Activated CD8-positive, alpha-beta memory T cell treated with anti-CD3 and anti-CD28 coated beads, Interleukin-2, amount 50 U/mL, for 24 hours (primary cell): ENCODE measurements at regions not wholly inside any gene's neighbourhood (a gene's known extent, or its start where the extent isn't known, plus 50 kb on each side); places are given as distances from the start of the nearest gene placed in this dataset.

Source experiments
- DNase-seq: peaks from one replicate; pipeline ENCODE4 v3.0.0-alpha.2; 2020; ENCODE audit errors: extremely low read depth

DNA sequence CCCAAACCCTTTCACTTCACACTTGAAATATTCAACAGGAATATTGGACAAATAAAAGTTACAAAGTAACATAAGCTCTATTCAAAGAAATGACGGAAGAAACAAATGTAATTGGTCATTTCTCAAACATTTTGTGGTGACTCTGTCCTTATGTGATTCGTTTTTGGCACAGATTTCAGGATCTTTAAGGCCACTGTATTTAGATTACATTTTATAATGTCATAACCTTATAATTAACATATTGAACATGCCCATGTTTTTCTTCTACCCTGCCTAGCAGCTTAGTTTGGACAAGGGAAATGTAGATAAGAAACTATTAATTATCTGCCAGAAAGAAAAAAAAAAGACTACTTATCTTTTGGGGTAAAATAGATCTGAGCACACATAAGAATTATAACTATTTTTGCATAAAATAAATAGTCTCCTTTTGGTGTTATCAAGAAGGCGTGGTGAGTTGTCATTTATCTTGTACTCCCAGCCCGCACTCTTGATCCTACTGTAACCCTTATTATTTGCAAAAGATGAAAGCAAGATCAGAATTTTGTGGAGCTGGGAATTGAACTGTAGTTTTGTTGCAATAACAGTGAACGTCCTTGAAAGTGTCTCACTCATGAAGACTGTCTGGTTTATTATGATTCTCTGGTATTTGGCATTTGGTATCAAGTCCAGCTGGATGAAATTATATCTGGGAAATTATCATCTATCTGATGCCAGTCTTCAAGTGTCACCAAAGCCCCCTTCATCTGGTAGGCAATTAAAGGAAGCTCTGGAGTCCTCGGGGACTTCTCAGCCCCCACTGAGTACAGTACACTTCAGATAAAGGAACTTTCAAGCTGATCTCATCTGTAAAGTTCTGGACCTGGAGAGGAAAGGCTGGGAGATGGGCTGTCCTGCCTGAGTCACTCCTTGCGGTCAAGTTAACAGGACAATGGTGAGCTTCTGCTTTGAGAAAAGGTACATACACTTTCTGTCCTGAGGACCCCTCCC, 175.7 kb upstream of the INHBA start:
- DNase-seq = no peak

DNA sequence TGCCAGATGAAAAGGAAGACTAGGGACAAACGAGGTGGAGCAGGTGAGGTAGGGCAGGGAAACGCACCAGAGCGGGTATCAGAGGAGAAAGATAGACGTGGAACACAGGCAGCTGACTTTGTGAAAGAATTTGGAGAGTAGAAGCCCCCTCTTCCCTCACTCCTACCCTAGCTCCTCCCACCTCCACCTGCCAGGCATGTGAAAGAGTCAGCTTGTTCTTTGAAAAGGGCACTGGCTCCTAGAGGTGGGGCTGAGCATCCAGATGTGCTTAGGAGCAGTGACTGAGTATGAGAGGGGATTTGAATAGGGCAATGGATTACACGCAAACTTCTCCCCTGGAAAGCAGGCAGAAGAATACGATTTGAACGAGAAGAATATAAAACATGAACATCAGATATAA, 174.2 kb upstream of the INHBA start:
- DNase-seq = no peak

- DNase-seq = no peak
These were observed 172.6 kb upstream of the INHBA start for GRCh38 chr7:41875513-41875912.

- DNase-seq = no peak
These were observed 171.4 kb upstream of the INHBA start for GRCh38 chr7:41874201-41874785.

- DNase-seq = no peak
These were observed 170.9 kb upstream of the INHBA start for GRCh38 chr7:41873741-41874140.

GRCh38 chr7:41872966-41873365, 170.1 kb upstream of the INHBA start:
- DNase-seq = no peak

DNA sequence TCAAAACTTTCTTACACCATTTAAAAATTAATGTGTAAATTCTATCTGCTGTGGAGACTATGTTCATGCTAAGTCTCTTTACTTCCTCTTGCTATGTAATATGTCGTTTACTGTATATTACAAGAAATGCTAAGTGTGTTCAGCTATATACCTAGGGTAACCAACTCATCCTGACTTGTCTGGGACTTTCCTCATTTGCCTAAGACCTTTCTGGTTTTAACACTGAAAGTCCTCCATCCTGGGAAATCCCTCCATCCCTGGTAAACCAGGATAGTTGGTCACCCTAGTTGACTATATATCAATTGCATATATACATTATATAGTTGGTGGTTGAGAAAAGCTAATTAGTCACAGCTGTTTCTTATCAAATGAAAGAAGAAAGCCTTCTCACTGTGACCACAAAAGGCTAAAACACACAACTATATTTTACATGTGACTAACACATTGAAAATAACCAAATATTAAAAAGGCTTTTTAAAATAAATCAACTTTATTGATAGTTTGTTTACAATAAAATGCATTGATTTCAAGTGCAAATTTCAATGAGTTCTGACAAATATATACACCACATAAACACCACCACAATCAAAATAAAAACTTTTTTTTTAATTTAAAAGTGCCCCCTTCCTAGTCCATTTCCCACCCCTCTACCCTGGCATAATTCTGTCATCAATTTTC, 167.7 kb upstream of the INHBA start:
- no peak for DNase-seq

DNA sequence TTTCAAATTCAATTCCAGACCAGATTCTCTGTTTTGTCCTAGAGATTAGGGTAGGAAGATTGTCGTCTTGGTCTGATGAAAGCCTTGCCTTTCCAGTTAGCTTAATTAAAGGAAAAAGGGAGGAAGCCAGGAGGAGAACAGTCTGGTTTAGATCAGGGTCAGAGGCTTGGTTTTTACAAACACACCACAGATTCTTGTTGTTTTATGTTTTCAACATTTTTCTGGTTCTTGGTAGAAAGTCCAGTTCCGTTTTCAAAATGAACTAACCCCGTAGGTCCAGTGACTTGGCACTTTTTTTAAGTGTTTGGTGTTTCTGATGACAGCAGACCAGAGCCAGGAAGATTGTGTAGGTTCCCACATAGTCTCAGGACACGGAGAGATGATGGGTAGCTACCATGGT, 167.1 kb upstream of the INHBA start:
- DNase-seq = no peak

GRCh38 chr7:41869596-41869995, 166.7 kb upstream of the INHBA start:
- DNase-seq = no peak

GRCh38 chr7:41869091-41869490, 166.2 kb upstream of the INHBA start:
- DNase-seq = no peak

DNA sequence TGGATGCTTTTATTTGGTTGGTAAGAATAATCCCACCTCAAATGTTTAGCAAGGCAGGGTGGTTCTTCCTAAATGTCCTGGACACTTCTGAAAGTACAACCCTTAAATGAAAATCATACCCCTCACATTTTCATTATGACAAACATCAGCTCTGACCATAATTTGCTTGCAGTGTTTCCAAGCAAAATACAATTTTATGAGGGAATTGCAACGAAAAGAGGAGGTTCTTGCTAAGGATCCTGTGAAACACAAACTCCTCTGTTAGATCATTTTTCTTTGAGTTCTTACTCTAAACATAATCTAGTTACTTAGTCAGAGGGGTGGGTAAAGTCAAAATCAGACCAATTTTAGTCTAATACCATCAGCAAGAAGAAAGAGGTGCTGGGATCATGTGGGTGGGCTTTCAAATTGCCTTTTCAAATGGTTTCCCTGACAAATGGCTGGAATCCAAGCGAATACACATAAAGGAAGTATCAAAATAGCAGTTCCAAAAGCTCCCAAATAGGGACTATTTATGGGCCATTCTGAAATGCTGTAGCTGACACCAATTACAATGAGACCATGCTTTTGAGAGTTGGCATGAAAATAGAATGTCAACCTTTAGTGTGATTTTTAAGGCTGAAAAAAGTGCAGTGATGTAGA, 164.9 kb upstream of the INHBA start:
- DNase-seq = no peak

DNA sequence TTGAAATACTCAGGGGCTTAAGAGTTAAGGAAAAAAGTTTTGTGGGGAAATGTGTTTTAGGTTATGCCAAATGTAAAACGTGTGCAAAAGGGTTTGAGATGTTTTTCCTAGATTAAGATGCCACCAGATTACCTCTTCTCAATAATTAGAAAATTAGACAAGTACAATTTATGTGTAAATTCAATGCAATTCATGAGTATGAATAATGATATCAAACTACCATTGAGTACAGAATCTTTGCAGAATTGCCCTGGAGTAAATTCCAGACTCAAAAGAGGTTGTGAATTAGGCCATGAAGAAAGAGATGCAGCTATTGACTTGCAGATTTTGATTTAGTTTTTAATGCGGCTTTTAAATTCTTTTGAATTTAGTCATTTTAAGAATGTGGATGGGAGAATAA, 159.4 kb upstream of the INHBA start:
- DNase-seq = no peak

DNA sequence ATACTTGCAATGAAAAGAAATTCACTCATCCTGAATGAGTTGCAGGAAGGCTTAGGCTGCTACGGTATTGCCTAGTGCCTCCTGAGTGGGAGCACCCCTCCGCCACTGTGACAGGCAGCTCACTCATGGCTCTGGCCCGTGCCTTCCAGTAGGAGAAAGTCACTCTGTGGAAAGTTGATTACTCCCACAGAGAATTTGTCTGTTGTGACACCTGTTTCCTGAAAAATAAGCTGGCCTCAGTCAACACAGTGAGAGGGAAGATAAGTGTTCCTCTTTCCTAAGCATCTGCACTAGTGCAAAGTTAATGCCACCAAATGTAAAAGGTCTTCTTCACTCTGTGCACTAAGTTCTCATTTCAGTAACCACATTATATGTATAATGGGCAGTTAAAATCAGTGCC, 158.8 kb upstream of the INHBA start:
- DNase-seq = no peak

DNA sequence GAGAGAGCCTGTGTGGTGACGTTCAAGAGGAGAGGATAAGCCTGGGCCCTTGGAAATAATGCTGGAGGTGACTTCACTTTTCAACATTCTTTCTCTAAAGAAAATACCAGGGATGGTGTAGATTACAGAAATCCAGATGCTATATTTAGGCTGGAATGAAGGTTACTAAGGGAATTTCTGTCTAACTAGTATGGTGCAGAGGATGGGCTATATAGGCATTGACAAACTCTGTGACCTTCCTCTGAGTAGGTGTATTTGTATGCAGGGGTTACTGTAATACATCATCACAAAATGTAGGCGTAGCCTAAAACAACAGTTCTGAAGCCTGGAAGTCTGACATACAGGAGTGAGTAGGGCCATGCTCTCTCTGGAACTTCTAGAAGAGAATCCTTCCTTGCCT, 155.3 kb upstream of the INHBA start:
- DNase-seq = no peak

- no peak for DNase-seq
These were observed 152.9 kb upstream of the INHBA start for GRCh38 chr7:41855798-41856197.

DNA sequence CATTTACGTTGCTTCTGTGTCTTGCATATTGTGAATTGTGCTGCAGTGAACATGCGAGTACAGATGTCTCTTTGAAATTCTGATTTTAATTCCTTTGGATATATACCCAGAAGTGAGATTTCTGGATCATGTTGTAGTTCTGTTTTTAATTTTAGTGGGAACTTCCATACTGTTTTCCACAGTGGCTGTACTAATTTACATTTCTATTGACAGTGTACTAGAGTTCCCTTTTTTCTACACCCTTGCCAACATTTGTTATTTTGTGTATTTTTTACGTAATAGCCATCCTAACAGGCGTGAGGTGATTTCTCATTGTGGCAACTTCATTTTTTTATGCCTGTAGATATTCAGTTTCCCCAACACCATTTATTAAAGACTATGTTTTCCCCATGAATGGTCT, 144.7 kb upstream of the INHBA start:
- DNase-seq = no peak

DNA sequence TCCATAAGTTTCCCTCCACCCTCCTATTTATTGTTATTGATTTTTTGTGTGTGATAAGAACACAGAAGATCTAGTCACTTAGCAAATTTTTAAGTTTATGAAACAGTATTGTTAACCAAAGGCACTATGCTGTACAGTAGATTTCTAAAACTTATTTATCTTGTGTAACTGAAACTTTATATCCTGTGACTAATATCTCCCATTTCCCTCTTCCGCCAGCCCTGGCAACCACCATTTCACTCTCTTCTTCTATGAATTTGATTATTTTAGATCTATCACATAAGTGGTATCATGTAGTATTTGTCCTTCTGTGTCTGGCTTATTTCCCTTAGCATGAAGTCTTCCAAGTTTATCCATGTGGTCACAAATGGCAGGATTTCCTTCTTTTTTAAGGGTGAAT, 144.3 kb upstream of the INHBA start:
- DNase-seq = no peak

DNA sequence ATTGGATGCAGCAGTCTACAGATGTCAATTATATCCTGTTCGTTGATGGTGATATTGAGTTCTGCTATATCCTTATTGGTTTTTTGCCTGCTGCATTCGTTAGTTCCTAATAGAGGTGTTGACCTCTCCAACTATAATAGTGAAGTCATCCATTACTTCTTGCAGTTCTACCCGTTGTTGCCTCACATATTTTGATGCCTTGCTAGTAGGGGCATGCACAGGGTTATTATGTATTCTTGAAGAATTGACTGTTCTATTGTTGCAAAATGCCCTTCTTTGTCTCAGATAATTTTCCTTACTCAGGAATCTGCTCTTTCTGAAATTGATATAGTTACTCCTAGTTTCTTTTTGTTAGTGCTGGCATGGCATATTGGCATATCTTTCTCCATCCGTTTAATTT, 140.1 kb upstream of the INHBA start:
- no peak for DNase-seq

GRCh38 chr7:41837916-41838315, 135.0 kb upstream of the INHBA start:
- DNase-seq = no peak

DNA sequence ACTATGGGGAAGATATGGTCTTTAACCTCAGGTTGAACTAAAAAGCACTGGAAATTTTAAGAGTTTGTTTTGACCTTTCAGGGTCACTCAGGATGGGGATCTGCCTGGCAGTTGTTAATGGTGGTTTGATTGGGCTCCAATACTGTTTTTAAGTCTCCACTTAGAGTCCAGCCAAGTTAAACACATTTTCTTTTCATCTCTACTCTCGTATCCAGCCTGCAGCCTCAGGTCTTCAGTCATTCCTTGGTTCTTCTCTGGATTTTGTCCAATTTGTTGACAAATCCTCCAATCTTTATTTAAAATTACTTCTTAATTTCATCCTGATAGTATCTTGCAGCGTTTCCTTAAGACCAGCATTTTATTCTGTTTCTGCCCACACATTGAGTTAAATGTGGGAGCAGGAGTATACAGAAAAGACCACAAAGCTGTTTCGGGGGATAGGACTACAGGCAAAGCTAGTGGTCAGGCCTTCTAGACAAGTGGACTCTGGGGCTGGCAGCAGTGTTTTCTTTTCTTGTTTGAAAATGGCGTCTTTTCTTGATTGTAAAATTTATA, 133.2 kb upstream of the INHBA start:
- DNase-seq = no peak

- no peak for DNase-seq
These were observed 132.2 kb upstream of the INHBA start for GRCh38 chr7:41834805-41835694.
